HepG2 (cell line): ENCODE measurements at regions not wholly inside any gene's neighbourhood (a gene's known extent, or its start where the extent isn't known, plus 50 kb on each side); places are given as distances from the start of the nearest gene placed in this dataset.

Experiments
- CTCF ChIP-seq: sonication (generic); formaldehyde crosslinking; IDR thresholded peaks from 2 replicates; pipeline ENCODE4 v1.5.0; 2020; ENCODE audit warnings: mild to moderate bottlenecking, missing genetic modification reagents, moderate library complexity
- FOXA1 ChIP-seq, 2 experiments: fragments of 450-650 bp in 1 of 2; sonication (generic) in 1 of 2; formaldehyde crosslinking in 1 of 2; IDR thresholded peaks; 2 replicates each; pipeline versions ENCODE4 v1.4.0 to v1.6.1; 2016 to 2020; ENCODE audit warnings: missing genetic modification reagents in 1 of 2
- HDAC2 ChIP-seq: sonication (generic); formaldehyde crosslinking; IDR thresholded peaks from 2 replicates; pipeline ENCODE4 v1.4.0; 2020; ENCODE audit warnings: missing genetic modification reagents
- RCOR2 ChIP-seq: IDR thresholded peaks from 2 replicates; pipeline ENCODE4 v1.6.1; 2016; ENCODE audit warnings: missing biosample characterization, missing genetic modification reagents
- RELA ChIP-seq: sonication (generic); formaldehyde crosslinking; IDR thresholded peaks from 2 replicates; pipeline ENCODE4 v1.4.0; 2020; ENCODE audit warnings: missing genetic modification reagents
- ZBTB46 ChIP-seq: sonication (generic); formaldehyde crosslinking; IDR thresholded peaks from 2 replicates; pipeline ENCODE4 v1.4.0; 2020; ENCODE audit warnings: mild to moderate bottlenecking, missing genetic modification reagents, borderline replicate concordance

- no peak for TF ChIP-seq FOXA1 (IDR thresholded peaks at IDR 0.05)
- no peak for TF ChIP-seq FOXA1 (CRISPR knock-in tag; IDR thresholded peaks at IDR 0.05)
- TF ChIP-seq RCOR2 (CRISPR knock-in tag), result no peak
- TF ChIP-seq RELA (CRISPR knock-in tag), result no peak
- no peak for TF ChIP-seq CTCF (CRISPR knock-in tag)
- no peak for TF ChIP-seq HDAC2 (CRISPR knock-in tag)
- TF ChIP-seq ZBTB46, result no peak
Observed at GRCh38 chr4:145297556-145297955, 117.2 kb upstream of the OTUD4 start.
